ENCODE measurements at regions not wholly inside any gene's neighbourhood (a gene's known extent, or its start where the extent isn't known, plus 50 kb on each side); places are given as distances from the start of the nearest gene placed in this dataset.

DNA sequence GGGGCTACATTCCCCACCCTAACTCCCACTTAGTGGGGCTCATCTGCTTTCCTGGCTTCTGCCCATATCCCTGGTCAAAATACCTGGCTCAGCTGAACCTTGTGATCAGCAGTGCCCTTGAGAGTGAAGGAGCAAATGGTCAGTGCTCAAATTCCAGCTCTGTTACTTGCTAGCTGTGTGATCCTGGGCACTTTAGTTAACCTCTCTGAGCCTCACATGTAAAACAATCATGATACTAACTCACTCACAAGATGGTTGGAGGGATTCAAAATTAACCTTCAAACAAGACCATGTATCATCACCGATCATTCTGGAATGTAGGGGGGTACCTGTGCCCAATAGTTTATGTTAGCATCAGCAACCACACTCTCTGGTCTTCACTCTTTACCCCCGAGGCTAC, 325.6 kb upstream of the TLE3 start:
- Histone ChIP-seq H3K27ac (ENCODE audit: low read depth, low read length) (no peak overlapping the region), H3K9me2 (ENCODE audit: insufficient read depth) (no peaks in the 10 kb centered on the region), H3K9ac (ENCODE audit: low read length) (no peak overlapping the region), H3K79me2 (ENCODE audit: insufficient read depth, low read length) (no peaks in the 10 kb centered on the region), H4K20me1 (ENCODE audit: insufficient read depth) (no peaks in the 10 kb centered on the region), H3K4me1 (ENCODE audit: control insufficient read depth in 1 of 2, insufficient read depth in 2 of 2, low read length in 2 of 2) (peaks cover 10 to 18% of the 10 kb centered on the region in 2 experiments; a peak in 3 of 4 replicates), H3K9me3 (ENCODE audit: control insufficient read depth in 1 of 2, insufficient read depth in 1 of 2, low read depth in 1 of 2, low read length in 2 of 2) (no peaks in the 10 kb centered on the region), H2AFZ (ENCODE audit: low read depth, low read length, poor library complexity, severe bottlenecking) (no peak overlapping the region), H3K27me3 (ENCODE audit: insufficient read depth, low read length) (peaks cover 47% of the 10 kb centered on the region; the same call in 1 of the 2 replicates), H3K4me2 (ENCODE audit: low read length) (no peak overlapping the region), H3K36me3 (ENCODE audit: control insufficient read depth in 1 of 2, insufficient read depth in 2 of 2, low read length in 2 of 2) (no peaks in the 10 kb centered on the region), H3K4me3 (replicated peaks in 1 of 2; ENCODE audit: low read depth in 1 of 2, low read length in 2 of 2) (no peak overlapping the region)
- BruUV-seq (replicated peaks) = no TSS peak
- RAD21 ChIA-PET (ENCODE audit: low non-redundant PET in 1 of 2, low total read pairs in 2 of 2, uncharacterized antibody in 2 of 2, unreplicated experiment in 2 of 2) = no interaction called here
- no peak for DNase-seq (ENCODE audit: low read depth, low spot score)
- ATAC-seq = no peak
- POLR2A ChIA-PET = no interaction called here
- CTCF ChIA-PET = no interaction called here
- no peak for TF ChIP-seq EZH2 (IDR thresholded peaks at IDR 0.05)
- TF ChIP-seq, protein P1, sequence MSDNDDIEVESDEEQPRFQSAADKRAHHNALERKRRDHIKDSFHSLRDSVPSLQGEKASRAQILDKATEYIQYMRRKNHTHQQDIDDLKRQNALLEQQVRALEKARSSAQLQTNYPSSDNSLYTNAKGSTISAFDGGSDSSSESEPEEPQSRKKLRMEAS (IDR thresholded peaks at IDR 0.05) = no peak
- TF ChIP-seq, protein P2, sequence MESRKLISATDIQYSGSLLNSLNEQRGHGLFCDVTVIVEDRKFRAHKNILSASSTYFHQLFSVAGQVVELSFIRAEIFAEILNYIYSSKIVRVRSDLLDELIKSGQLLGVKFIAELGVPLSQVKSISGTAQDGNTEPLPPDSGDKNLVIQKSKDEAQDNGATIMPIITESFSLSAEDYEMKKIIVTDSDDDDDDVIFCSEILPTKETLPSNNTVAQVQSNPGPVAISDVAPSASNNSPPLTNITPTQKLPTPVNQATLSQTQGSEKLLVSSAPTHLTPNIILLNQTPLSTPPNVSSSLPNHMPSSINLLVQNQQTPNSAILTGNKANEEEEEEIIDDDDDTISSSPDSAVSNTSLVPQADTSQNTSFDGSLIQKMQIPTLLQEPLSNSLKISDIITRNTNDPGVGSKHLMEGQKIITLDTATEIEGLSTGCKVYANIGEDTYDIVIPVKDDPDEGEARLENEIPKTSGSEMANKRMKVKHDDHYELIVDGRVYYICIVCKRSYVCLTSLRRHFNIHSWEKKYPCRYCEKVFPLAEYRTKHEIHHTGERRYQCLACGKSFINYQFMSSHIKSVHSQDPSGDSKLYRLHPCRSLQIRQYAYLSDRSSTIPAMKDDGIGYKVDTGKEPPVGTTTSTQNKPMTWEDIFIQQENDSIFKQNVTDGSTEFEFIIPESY (IDR thresholded peaks at IDR 0.05; ENCODE audit: extremely low read depth, insufficient replicate concordance, low read length) = no peak
- TF ChIP-seq EZH2phosphoT487 (IDR thresholded peaks at IDR 0.05; ENCODE audit: borderline replicate concordance) = no peak
- TF ChIP-seq, protein P3, sequence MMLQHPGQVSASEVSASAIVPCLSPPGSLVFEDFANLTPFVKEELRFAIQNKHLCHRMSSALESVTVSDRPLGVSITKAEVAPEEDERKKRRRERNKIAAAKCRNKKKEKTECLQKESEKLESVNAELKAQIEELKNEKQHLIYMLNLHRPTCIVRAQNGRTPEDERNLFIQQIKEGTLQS (IDR thresholded peaks at IDR 0.05) = no peak
- no peak for TF ChIP-seq POLR2AphosphoS5 (IDR thresholded peaks at IDR 0.05; ENCODE audit: low read depth, low read length)
- no peak for TF ChIP-seq ELF1 (IDR thresholded peaks at IDR 0.05; ENCODE audit: borderline replicate concordance, low read depth)
- TF ChIP-seq POLR2A (IDR thresholded peaks at IDR 0.05; ENCODE audit: borderline replicate concordance, extremely low read depth, insufficient read depth, insufficient read length) = no peak
- no peak for TF ChIP-seq YY1 (IDR thresholded peaks at IDR 0.05; ENCODE audit: extremely low read depth, insufficient replicate concordance, low read depth, low read length)
- TF ChIP-seq SP1 (IDR thresholded peaks at IDR 0.05; ENCODE audit: low read depth) = no peak
- TF ChIP-seq RAD21 (IDR thresholded peaks at IDR 0.05; ENCODE audit: low read depth) = no peak
- TF ChIP-seq CEBPB (IDR thresholded peaks at IDR 0.05; ENCODE audit: low read depth) = no peak
- TF ChIP-seq CBX3 (IDR thresholded peaks at IDR 0.05; ENCODE audit: low read depth) = no peak
- no peak for TF ChIP-seq ZFX (IDR thresholded peaks at IDR 0.05)
- no peak for TF ChIP-seq SRF (IDR thresholded peaks at IDR 0.05; ENCODE audit: low read depth)
- intact Hi-C loops (cut with micrococcal nuclease) = no loop called here
